Prostate gland (tissue), 2 donors: ENCODE measurements at regions not wholly inside any gene's neighbourhood (a gene's known extent, or its start where the extent isn't known, plus 50 kb on each side); places are given as distances from the start of the nearest gene placed in this dataset.

Experiments used
- POLR2A ChIP-seq: fragments of 450-650 bp; IDR thresholded peaks from one replicate; pipeline ENCODE4 v1.6.1; 2016; ENCODE audit warnings: antibody characterized with exemption, mild to moderate bottlenecking
- POLR2AphosphoS5 ChIP-seq: sonication (generic); formaldehyde crosslinking; IDR thresholded peaks from one replicate; pipeline ENCODE4 v1.6.1; 2017; ENCODE audit warnings: antibody characterized with exemption
- TF ChIP-seq, protein P1 (sequence below), 4 experiments: fragments of 200-600 bp in 2 of 4; fragments of 450-650 bp in 2 of 4; sonication (generic) in 2 of 4; IDR thresholded peaks; 1 replicate in 3 of 4; 2 replicates in 1 of 4; pipeline ENCODE4 v1.5.1; 2016 to 2019; ENCODE audit warnings: antibody characterized with exemption in 4 of 4, mild to moderate bottlenecking in 2 of 4, moderate library complexity in 2 of 4

GRCh38 chr18:40148960-40149359 lies 1806.1 kb upstream of the PIK3C3 start:
- no peak for TF ChIP-seq POLR2AphosphoS5
- no peak for TF ChIP-seq POLR2A
- TF ChIP-seq, protein P1, sequence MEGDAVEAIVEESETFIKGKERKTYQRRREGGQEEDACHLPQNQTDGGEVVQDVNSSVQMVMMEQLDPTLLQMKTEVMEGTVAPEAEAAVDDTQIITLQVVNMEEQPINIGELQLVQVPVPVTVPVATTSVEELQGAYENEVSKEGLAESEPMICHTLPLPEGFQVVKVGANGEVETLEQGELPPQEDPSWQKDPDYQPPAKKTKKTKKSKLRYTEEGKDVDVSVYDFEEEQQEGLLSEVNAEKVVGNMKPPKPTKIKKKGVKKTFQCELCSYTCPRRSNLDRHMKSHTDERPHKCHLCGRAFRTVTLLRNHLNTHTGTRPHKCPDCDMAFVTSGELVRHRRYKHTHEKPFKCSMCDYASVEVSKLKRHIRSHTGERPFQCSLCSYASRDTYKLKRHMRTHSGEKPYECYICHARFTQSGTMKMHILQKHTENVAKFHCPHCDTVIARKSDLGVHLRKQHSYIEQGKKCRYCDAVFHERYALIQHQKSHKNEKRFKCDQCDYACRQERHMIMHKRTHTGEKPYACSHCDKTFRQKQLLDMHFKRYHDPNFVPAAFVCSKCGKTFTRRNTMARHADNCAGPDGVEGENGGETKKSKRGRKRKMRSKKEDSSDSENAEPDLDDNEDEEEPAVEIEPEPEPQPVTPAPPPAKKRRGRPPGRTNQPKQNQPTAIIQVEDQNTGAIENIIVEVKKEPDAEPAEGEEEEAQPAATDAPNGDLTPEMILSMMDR (IDR thresholded peaks at IDR 0.05) = no peak
